Tibial nerve (tissue), 4 donors: ENCODE measurements at regions not wholly inside any gene's neighbourhood (a gene's known extent, or its start where the extent isn't known, plus 50 kb on each side); places are given as distances from the start of the nearest gene placed in this dataset.

ENCODE experiments used
- DNase-seq, 2 donors: peaks; one replicate each; pipeline ENCODE4 v3.0.0-alpha.2; 2019; ENCODE audit warnings: low spot score in 2 of 2
- H3K27ac ChIP-seq, 4 donors: fragments of 200-600 bp; sonication (generic) in 3 of 4; one replicate each; pipeline ENCODE4 v1.5.1; 2017 to 2019; ENCODE audit warnings: mild to moderate bottlenecking in 1 of 4
- H3K27me3 ChIP-seq, 2 donors: fragments of 200-600 bp; sonication (generic) in 1 of 2; one replicate each; pipeline versions ENCODE4 v1.5.1 to v1.6.0; 2017 to 2019
- H3K36me3 ChIP-seq, 3 donors: fragments of 200-600 bp; sonication (generic); one replicate each; pipeline ENCODE4 v1.5.1; 2018 to 2019
- H3K4me1 ChIP-seq, 4 donors: fragments of 200-600 bp; sonication (generic) in 3 of 4; one replicate each; pipeline ENCODE4 v1.5.1; 2017 to 2019
- H3K4me3 ChIP-seq, 4 donors: fragments of 200-600 bp; sonication (generic) in 3 of 4; one replicate each; pipeline ENCODE4 v1.5.1; 2017 to 2019; ENCODE audit warnings: mild to moderate bottlenecking in 1 of 4, moderate library complexity in 1 of 4
- H3K9me3 ChIP-seq, 4 donors: fragments of 200-600 bp; sonication (generic) in 3 of 4; one replicate each; pipeline ENCODE4 v1.5.1; 2017 to 2019
- EP300 ChIP-seq, 2 donors: sonication (generic); formaldehyde crosslinking; IDR thresholded peaks; one replicate each; pipeline ENCODE4 v1.6.1; 2017; ENCODE audit warnings: antibody characterized with exemption in 2 of 2, mild to moderate bottlenecking in 1 of 2
- POLR2A ChIP-seq, 2 donors: fragments of 450-650 bp; IDR thresholded peaks; one replicate each; pipeline ENCODE4 v1.6.1; 2017; ENCODE audit warnings: antibody characterized with exemption in 2 of 2, mild to moderate bottlenecking in 2 of 2, moderate library complexity in 2 of 2
- WGBS, 2 donors: methylation state at CpG; one replicate each; pipeline ENCODE4 v1.1.5; 2018; 5-methylcytosine and 5-hydroxymethylcytosine counted together
- TF ChIP-seq, protein P1 (sequence below), 5 experiments: fragments of 200-600 bp in 3 of 5; fragments of 450-650 bp in 2 of 5; sonication (generic) in 3 of 5; IDR thresholded peaks; one replicate each; pipeline ENCODE4 v1.5.1; 2016 to 2019; ENCODE audit warnings: antibody characterized with exemption in 5 of 5, mild to moderate bottlenecking in 3 of 5, moderate library complexity in 2 of 5

DNA sequence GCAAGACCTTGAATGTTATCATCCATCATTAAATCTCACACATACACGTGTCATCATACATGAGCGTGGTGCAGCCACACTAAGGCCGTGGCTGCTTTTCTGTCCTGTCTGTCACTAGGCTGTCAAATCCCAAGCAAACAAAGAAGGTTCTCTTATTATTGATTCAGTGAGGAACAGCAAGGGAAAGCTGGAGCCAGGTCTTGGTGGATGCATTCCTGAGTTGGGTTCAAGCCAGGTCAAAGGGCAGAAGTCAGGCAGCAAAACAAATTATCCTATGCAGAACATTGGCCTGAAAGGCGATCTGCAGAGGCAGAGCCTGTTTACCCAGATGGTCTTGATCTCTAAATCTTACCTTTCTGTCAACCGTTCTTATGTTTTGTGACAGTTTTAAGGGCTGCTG, 252.3 kb downstream of the NEDD1 start:
- Histone ChIP-seq H3K27ac (no peak overlapping the region), H3K9me3 (peaks cover 0 to 3% (median 0%) of the 10 kb centered on the region in 4 donors), H3K4me3 (no peak overlapping the region), H3K27me3 (no peaks in the 10 kb centered on the region), H3K4me1 (peaks cover 0 to 4% (median 0%) of the 10 kb centered on the region in 4 donors), H3K36me3 (no peaks in the 10 kb centered on the region)
- no peak for DNase-seq
- no peak for TF ChIP-seq EP300 (IDR thresholded peaks at IDR 0.05)
- TF ChIP-seq POLR2A (IDR thresholded peaks at IDR 0.05): no peak
- TF ChIP-seq, protein P1, sequence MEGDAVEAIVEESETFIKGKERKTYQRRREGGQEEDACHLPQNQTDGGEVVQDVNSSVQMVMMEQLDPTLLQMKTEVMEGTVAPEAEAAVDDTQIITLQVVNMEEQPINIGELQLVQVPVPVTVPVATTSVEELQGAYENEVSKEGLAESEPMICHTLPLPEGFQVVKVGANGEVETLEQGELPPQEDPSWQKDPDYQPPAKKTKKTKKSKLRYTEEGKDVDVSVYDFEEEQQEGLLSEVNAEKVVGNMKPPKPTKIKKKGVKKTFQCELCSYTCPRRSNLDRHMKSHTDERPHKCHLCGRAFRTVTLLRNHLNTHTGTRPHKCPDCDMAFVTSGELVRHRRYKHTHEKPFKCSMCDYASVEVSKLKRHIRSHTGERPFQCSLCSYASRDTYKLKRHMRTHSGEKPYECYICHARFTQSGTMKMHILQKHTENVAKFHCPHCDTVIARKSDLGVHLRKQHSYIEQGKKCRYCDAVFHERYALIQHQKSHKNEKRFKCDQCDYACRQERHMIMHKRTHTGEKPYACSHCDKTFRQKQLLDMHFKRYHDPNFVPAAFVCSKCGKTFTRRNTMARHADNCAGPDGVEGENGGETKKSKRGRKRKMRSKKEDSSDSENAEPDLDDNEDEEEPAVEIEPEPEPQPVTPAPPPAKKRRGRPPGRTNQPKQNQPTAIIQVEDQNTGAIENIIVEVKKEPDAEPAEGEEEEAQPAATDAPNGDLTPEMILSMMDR (IDR thresholded peaks at IDR 0.05): no peak
- 55 to 65% methylated on average over 5 of the region's 5 CpGs for WGBS, 2 donors

DNA sequence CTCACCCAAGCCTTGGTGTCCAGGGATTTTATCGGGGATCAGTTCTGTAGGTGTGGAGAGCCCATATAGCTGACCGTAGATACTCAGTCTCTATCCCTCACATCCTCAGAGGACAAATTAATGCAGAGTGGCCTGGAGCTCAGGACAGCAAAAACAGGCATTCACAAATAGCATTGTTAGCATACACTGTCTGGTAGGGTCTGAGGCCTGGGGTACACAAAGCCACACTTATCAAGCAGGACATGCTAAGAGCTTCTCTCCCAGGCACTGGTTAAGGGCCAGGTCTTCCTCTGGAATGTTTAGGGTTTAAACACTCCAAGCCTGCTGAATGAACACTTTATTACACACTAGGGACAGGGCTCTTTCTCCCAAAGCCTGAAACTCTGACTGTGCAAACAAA, 253.2 kb downstream of the NEDD1 start:
- no peaks in the 10 kb centered on the region for H3K27me3 ChIP-seq
- DNase-seq: no peak
- H3K4me3 ChIP-seq: no peak overlapping the region
- H3K27ac ChIP-seq: no peak overlapping the region
- WGBS, 2 donors: 71 to 94% methylated on average over 2 of the region's 2 CpGs
- TF ChIP-seq, protein P1 (IDR thresholded peaks at IDR 0.05): no peak
- no peak for TF ChIP-seq POLR2A (IDR thresholded peaks at IDR 0.05)
- no peak for TF ChIP-seq EP300 (IDR thresholded peaks at IDR 0.05)
- H3K9me3 ChIP-seq: peaks cover 0 to 3% (median 0%) of the 10 kb centered on the region in 4 donors
- H3K4me1 ChIP-seq: peaks cover 0 to 4% (median 0%) of the 10 kb centered on the region in 4 donors
- no peaks in the 10 kb centered on the region for H3K36me3 ChIP-seq

DNA sequence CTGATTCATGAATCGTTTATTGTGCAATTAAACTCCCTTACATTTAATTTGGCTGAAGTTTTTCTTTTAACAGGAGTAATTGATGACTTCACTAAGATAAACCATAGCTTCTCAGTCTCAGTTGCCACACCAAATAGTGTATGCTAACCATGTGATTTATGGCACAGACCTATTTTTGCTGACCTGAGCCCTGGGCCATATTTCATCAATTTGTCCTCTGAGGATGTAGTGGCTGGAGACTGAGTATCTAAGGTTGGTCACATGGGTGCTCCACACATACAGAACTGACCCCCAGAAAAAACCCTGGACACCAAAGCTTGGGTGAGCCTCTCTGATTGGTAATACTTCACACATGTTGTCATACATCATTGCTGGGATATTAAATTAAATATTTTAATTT, 255.1 kb downstream of the NEDD1 start:
- H3K36me3 ChIP-seq: no peaks in the 10 kb centered on the region
- no peaks in the 10 kb centered on the region for H3K27me3 ChIP-seq
- peaks cover 0 to 4% (median 0%) of the 10 kb centered on the region in 4 donors for H3K4me1 ChIP-seq
- no peak for DNase-seq
- no peak for TF ChIP-seq POLR2A (IDR thresholded peaks at IDR 0.05)
- TF ChIP-seq, protein P1 (IDR thresholded peaks at IDR 0.05): no peak
- no peak for TF ChIP-seq EP300 (IDR thresholded peaks at IDR 0.05)
- no peak overlapping the region for H3K27ac ChIP-seq
- peaks cover 0 to 3% (median 0%) of the 10 kb centered on the region in 4 donors for H3K9me3 ChIP-seq
- 33 to 67% methylated on average over 1 of the region's 1 CpG for WGBS, 2 donors
- H3K4me3 ChIP-seq: no peak overlapping the region

DNA sequence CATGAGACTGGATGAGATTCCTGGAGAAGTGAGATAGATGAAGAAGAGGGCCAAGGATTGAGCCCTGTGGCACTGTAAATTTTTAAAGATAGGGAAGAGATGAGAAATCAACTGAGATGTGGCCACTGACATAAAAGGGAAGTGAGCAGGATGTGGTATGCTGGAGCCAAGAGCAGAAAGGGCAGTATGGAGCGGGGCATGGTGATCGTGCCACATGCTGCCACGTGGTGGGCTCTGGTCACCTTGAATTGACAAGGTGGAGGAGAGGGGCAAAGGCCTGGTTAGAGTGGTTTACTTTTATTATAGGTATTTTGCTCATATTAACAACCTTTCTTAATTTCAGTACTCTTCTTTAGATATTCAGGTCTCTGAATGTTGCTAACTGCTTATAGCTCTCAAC, 257.9 kb downstream of the NEDD1 start:
- Histone ChIP-seq H3K36me3 (no peaks in the 10 kb centered on the region), H3K9me3 (peaks cover 0 to 3% (median 0%) of the 10 kb centered on the region in 4 donors), H3K4me1 (no peaks in the 10 kb centered on the region), H3K27ac (no peak overlapping the region), H3K4me3 (no peak overlapping the region), H3K27me3 (no peaks in the 10 kb centered on the region)
- no peak for DNase-seq
- 71 to 85% methylated on average over 3 of the region's 3 CpGs for WGBS, 2 donors
- TF ChIP-seq EP300 (IDR thresholded peaks at IDR 0.05): no peak
- TF ChIP-seq, protein P1 (IDR thresholded peaks at IDR 0.05): no peak
- TF ChIP-seq POLR2A (IDR thresholded peaks at IDR 0.05): no peak

DNA sequence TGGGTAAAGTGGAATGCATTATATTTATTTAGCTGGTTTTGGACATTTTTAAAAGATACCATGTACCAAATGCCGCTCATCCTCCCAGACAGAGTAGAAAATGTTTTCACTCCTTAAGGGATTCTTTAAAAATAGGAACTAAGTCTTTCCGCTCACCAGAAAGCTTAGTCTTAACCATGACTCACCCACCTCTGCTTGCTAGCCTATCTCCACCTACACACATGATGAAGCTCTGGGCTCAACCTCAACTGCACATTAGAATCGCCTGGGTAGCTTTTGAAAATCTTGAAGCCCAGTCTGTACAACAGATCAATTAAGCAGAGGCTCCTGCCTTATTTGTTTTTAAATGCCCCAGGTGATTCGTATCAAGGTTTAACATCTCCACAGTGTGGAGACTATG, 260.5 kb downstream of the NEDD1 start:
- DNase-seq: no peak
- TF ChIP-seq EP300 (IDR thresholded peaks at IDR 0.05): no peak
- TF ChIP-seq, protein P1 (IDR thresholded peaks at IDR 0.05): no peak
- Histone ChIP-seq H3K9me3 (peaks cover 0 to 3% (median 0%) of the 10 kb centered on the region in 4 donors), H3K36me3 (no peaks in the 10 kb centered on the region), H3K4me3 (no peak overlapping the region), H3K4me1 (no peaks in the 10 kb centered on the region), H3K27me3 (no peaks in the 10 kb centered on the region), H3K27ac (no peak overlapping the region)
- 78 to 85% methylated on average over 4 of the region's 4 CpGs for WGBS, 2 donors
